ENCODE measurements at regions not wholly inside any gene's neighbourhood (a gene's known extent, or its start where the extent isn't known, plus 50 kb on each side); places are given as distances from the start of the nearest gene placed in this dataset.

GRCh38 chr10:107826171-107826570 is 661.7 kb upstream of the SORCS1 start:
- Histone ChIP-seq H2BK120ac (replicated peaks; ENCODE audit: low read depth, low read length) (no peak overlapping the region), H2BK20ac (ENCODE audit: low read length) (no peak overlapping the region), H3K4me2 (ENCODE audit: insufficient read depth in 1 of 2, low read depth in 2 of 2, low read length in 2 of 2) (no peak overlapping the region), H3K14ac (ENCODE audit: insufficient read length) (no peak overlapping the region), H3K79me1 (ENCODE audit: low read depth, low read length) (no peaks in the 10 kb centered on the region), H3K23me2 (ENCODE audit: low read depth, low read length) (no peaks in the 10 kb centered on the region), H3K79me2 (ENCODE audit: control insufficient read depth in 1 of 2, insufficient read depth in 2 of 2, low read length in 2 of 2) (no peaks in the 10 kb centered on the region), H4K20me1 (replicated peaks in 1 of 2; ENCODE audit: control insufficient read depth in 1 of 2, insufficient read depth in 2 of 2, low read length in 2 of 2) (no peaks in the 10 kb centered on the region), H2BK15ac (ENCODE audit: low read length) (no peak overlapping the region), H2AK5ac (ENCODE audit: low read depth, low read length) (no peak overlapping the region), H3K27ac (ENCODE audit: low read depth, low read length) (no peak overlapping the region), H3K56ac (replicated peaks; ENCODE audit: insufficient read length, low read depth, low read length) (no peak overlapping the region), H4K91ac (replicated peaks; ENCODE audit: insufficient read length, low read length) (no peak overlapping the region), H2AFZ (ENCODE audit: low read length) (no peak overlapping the region), H3K36me3 (ENCODE audit: control insufficient read depth in 2 of 4, insufficient read depth in 4 of 4, low read length in 3 of 4) (no peaks in the 10 kb centered on the region), H3K9me3 (ENCODE audit: insufficient read depth in 2 of 2, low read depth in 1 of 2, low read length in 1 of 2) (no peaks in the 10 kb centered on the region), H3K4ac (replicated peaks; ENCODE audit: insufficient read length, low read depth, low read length) (no peak overlapping the region), H3K23ac (ENCODE audit: insufficient read length) (no peak overlapping the region), H3K9ac (replicated peaks in 1 of 4; ENCODE audit: extremely low read depth in 1 of 4, low read depth in 3 of 4, low read length in 3 of 4) (no peak overlapping the region), H3K4me3 (ENCODE audit: extremely low read depth in 1 of 4, insufficient read depth in 2 of 4, low read depth in 3 of 4, low read length in 4 of 4) (no peak overlapping the region), H3K4me1 (replicated peaks in 1 of 4; ENCODE audit: control insufficient read depth in 3 of 4, insufficient read depth in 4 of 4, low read length in 3 of 4) (peaks cover 0 to 5% (median 0%) of the 10 kb centered on the region in 4 experiments; a peak in 1 of 7 replicates), H4K8ac (ENCODE audit: extremely low read depth, insufficient read depth, low read length) (no peak overlapping the region), H2BK5ac (ENCODE audit: low read depth, low read length) (no peak overlapping the region), H4K5ac (ENCODE audit: insufficient read length, low read depth, low read length) (no peak overlapping the region), H2BK12ac (ENCODE audit: low read depth, low read length) (no peak overlapping the region), H3K27me3 (replicated peaks in 1 of 4; ENCODE audit: control insufficient read depth in 3 of 4, extremely low read depth in 1 of 4, insufficient read depth in 3 of 4, low read length in 3 of 4) (no peaks in the 10 kb centered on the region), H3K18ac (ENCODE audit: extremely low read depth, low read length) (no peak overlapping the region)
- DNase-seq (ENCODE audit: low read depth in 1 of 2, low spot score in 2 of 2) (no peak), FAIRE-seq (no peak)
- ChIA-PET CTCF (ENCODE audit: partially characterized antibody) (interaction anchor here (0.6 kb wide), 1 partner anchor 14 kb away, joined by 4 read pairs; no protein-coding TSS in a partner anchor), POLR2A (ENCODE audit: partially characterized antibody) (no interaction called here)
- 94% methylated on average over 4 of the region's 4 CpGs; no CpG with 5 or more reads in 1 of the 2 experiments for whole genome bisulfite sequencing, 2 experiments (ENCODE audit: extremely low coverage in 1 of 2, insufficient coverage in 1 of 2, insufficient read length in 1 of 2, insufficient replicate concordance in 2 of 2, low coverage in 1 of 2, low lambda C conversion rate in 2 of 2, missing lambda C conversion rate in 1 of 2)
- TF ChIP-seq KDM1A (IDR thresholded peaks at IDR 0.05; ENCODE audit: borderline replicate concordance, low read length) (no peak), CBX8 (IDR thresholded peaks at IDR 0.05; ENCODE audit: borderline replicate concordance, low read depth, low read length) (no peak), SIN3A (conservative IDR thresholded peaks at IDR 0.05 in 1 of 2, IDR thresholded peaks at IDR 0.05 in 1 of 2; ENCODE audit: low read depth in 1 of 2, low read length in 2 of 2) (no peak), MAX (IDR thresholded peaks at IDR 0.05) (no peak), SP4 (IDR thresholded peaks at IDR 0.05; ENCODE audit: low read length) (no peak), PHF8 (conservative IDR thresholded peaks at IDR 0.05; ENCODE audit: low read depth, low read length) (no peak), RBBP5 (IDR thresholded peaks at IDR 0.05; ENCODE audit: borderline replicate concordance, low read depth, low read length) (no peak), JUND (IDR thresholded peaks at IDR 0.05; ENCODE audit: low read length) (no peak), ATF2 (IDR thresholded peaks at IDR 0.05; ENCODE audit: low read length) (no peak), CREB1 (IDR thresholded peaks at IDR 0.05) (no peak), BCL11A (IDR thresholded peaks at IDR 0.05; ENCODE audit: low read depth in 2 of 2, low read length in 2 of 2) (no peak), TCF12 (IDR thresholded peaks at IDR 0.05; ENCODE audit: low read depth, low read length) (no peak), TEAD4 (IDR thresholded peaks at IDR 0.05; ENCODE audit: low read depth, low read length) (no peak), SRF (IDR thresholded peaks at IDR 0.05; ENCODE audit: low read depth, low read length) (no peak)
